GM12873 (cell line): ENCODE measurements at regions not wholly inside any gene's neighbourhood (a gene's known extent, or its start where the extent isn't known, plus 50 kb on each side); places are given as distances from the start of the nearest gene placed in this dataset.

Experiments used
- TF ChIP-seq, protein P1 (sequence below): IDR thresholded peaks from 2 replicates; pipeline ENCODE4 v1.5.1; 2012; ENCODE audit warnings: low read depth, mild to moderate bottlenecking, moderate library complexity, low read length, control low read depth; ENCODE audit not compliant: insufficient read depth; ENCODE audit errors: missing control alignments

DNA sequence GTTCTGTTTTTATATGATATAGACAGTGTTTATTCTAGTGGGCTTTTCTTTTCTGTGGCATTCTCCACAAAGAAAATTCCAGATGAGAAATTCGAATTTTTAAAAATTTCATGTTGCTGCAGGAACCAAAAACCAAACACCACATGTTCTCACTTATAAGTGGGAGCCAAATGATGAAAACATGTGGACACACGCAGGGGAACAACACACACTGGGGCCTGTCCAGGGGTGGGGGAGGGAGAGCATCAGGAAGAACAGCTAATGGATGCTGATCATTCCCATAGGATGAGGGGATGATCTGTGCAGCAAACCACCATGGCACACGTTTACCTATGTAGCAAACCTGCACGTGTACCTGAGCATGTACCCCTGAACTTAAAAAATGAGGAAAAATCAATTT is 499.0 kb upstream of the SLC35B3 start:
- TF ChIP-seq, protein P1, sequence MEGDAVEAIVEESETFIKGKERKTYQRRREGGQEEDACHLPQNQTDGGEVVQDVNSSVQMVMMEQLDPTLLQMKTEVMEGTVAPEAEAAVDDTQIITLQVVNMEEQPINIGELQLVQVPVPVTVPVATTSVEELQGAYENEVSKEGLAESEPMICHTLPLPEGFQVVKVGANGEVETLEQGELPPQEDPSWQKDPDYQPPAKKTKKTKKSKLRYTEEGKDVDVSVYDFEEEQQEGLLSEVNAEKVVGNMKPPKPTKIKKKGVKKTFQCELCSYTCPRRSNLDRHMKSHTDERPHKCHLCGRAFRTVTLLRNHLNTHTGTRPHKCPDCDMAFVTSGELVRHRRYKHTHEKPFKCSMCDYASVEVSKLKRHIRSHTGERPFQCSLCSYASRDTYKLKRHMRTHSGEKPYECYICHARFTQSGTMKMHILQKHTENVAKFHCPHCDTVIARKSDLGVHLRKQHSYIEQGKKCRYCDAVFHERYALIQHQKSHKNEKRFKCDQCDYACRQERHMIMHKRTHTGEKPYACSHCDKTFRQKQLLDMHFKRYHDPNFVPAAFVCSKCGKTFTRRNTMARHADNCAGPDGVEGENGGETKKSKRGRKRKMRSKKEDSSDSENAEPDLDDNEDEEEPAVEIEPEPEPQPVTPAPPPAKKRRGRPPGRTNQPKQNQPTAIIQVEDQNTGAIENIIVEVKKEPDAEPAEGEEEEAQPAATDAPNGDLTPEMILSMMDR, result no peak

- TF ChIP-seq, protein P1, result no peak
Observed at GRCh38 chr6:8930009-8930408, 494.7 kb upstream of the SLC35B3 start.

- TF ChIP-seq, protein P1, result no peak
Observed at GRCh38 chr6:8918196-8918595, 482.9 kb upstream of the SLC35B3 start.

DNA sequence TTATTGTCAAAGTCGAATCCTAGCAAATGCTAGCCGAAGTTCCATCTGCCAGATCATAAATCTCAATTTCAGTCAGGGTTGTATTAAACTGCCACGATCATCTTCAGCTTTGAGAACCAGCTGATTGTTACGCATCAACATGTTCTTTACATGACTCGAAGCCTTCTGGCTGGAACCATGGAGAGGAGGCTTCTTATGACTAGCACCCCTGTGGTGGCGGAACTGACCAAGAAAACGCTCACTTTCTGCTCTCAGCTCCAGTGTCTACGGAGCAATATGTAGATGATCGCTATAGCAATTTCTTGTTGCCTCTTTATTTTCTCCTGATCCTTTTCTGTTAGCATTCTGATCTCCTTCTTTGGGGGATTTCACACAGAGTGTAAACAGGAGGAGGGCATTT is 479.4 kb upstream of the SLC35B3 start:
- TF ChIP-seq, protein P1, result no peak

DNA sequence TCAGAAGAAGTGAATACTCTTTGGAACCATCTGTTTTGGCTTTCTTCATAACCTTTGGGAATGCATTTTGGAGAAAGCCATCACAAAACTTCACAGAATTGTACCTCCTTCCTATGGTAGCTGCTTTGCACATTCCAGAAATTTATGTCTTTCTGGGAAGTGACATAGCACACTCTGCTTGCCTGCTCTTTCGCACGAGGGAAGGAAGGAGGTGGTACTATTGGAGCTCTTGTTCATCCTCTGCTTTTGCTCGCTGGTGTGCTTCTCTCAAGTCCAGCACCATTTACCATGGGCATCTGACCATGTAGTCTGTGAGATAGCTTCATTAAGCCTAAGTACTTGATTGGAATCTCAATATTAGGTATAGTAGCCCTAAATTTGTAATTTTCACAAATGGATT is 473.3 kb upstream of the SLC35B3 start:
- TF ChIP-seq, protein P1, result no peak

DNA sequence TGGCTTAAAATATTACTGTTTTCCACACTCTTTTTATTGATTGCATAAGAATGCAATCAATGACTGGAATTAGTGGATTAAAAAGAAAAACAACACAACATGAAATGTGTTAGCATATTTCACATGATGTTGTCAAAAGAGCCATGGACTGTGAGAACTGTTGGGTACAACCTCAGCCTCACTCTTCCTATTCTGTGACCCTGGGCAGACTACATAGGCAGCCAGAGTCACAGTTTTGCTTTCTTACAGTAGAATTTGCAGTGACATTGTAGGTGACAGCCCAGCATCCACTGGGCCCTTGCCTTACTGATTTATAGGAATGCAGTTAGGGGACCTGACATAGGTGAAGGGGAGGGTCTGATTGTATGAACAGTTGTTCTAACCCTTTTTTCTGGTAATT is 471.4 kb upstream of the SLC35B3 start:
- TF ChIP-seq, protein P1, result no peak

DNA sequence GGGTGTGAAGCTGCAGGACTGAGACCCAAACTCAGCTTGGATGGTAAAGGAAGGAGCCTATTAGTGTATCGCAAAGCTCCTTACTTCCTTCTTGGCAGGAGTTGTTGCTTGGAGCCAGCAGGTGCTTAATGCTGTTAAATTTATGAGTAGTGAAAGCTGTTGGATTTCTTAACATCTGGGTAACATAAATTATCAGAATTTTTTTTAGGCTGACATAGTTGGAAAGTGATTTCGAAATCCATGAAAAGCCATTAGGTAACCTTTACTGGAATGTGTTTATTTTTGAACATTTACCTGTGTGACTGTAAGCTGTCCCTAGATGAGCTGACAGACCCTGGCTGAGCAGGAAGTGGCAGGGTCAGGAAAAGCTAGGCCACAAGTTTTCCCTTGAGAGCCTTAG is 470.4 kb upstream of the SLC35B3 start:
- TF ChIP-seq, protein P1, result no peak

DNA sequence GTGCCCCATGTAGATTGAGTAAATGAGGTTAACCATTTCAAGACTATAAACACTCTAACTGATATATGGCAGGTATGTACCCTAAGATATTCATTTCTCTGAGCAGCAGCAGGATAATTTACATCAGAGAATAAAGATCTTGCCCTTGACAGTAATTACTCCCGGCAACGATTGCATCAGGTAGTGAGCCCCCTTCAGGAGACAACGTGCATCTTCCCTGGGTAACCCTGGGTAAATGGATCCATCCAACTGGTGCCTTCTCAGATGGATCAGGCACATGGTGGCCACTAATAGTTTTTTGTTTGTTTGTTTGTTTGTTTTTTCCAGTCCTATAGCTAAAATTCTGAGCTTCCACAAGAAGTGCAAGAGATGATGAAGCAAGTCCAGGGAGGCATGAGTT is 469.4 kb upstream of the SLC35B3 start:
- TF ChIP-seq, protein P1, result peak; percentile 68
